HG03457 (cell line): ENCODE measurements at regions not wholly inside any gene's neighbourhood (a gene's known extent, or its start where the extent isn't known, plus 50 kb on each side); places are given as distances from the start of the nearest gene placed in this dataset.

Source experiments
- ATAC-seq: cut with Tn5 transposase; IDR thresholded peaks from one replicate; pipeline ENCODE4 v1.9.1; 2021; ENCODE audit warnings: moderate number of reproducible peaks; ENCODE audit not compliant: unreplicated experiment

- no peak for ATAC-seq
These were observed 85.0 kb upstream of the PMEPA1 start for GRCh38 chr20:57794600-57795341.

GRCh38 chr20:57794036-57794435 is 84.2 kb upstream of the PMEPA1 start:
- ATAC-seq, result no peak

- ATAC-seq, result no peak
These were observed 83.6 kb upstream of the PMEPA1 start for GRCh38 chr20:57793421-57793820.

GRCh38 chr20:57792386-57793080 is 82.7 kb upstream of the PMEPA1 start:
- no peak for ATAC-seq

- ATAC-seq, result no peak
These were observed 82.2 kb upstream of the PMEPA1 start for GRCh38 chr20:57791966-57792365.

GRCh38 chr20:57791178-57791962 is 81.6 kb upstream of the PMEPA1 start:
- ATAC-seq, result no peak

GRCh38 chr20:57790176-57790575 is 80.4 kb upstream of the PMEPA1 start:
- no peak for ATAC-seq

GRCh38 chr20:57788936-57789613 is 79.3 kb upstream of the PMEPA1 start:
- ATAC-seq, result no peak

GRCh38 chr20:57787990-57788781 is 78.4 kb upstream of the PMEPA1 start:
- no peak for ATAC-seq

GRCh38 chr20:57787151-57787989 is 77.6 kb upstream of the PMEPA1 start:
- ATAC-seq, result no peak

- no peak for ATAC-seq
These were observed 76.6 kb upstream of the PMEPA1 start for GRCh38 chr20:57786304-57786932.

GRCh38 chr20:57785720-57786119 is 75.9 kb upstream of the PMEPA1 start:
- no peak for ATAC-seq

- no peak for ATAC-seq
These were observed 75.2 kb upstream of the PMEPA1 start for GRCh38 chr20:57785061-57785460.

GRCh38 chr20:57783956-57784837 is 74.4 kb upstream of the PMEPA1 start:
- ATAC-seq, result no peak

GRCh38 chr20:57783196-57783595 is 73.4 kb upstream of the PMEPA1 start:
- ATAC-seq, result no peak

- ATAC-seq, result no peak
These were observed 72.8 kb upstream of the PMEPA1 start for GRCh38 chr20:57782631-57783041.

- ATAC-seq, result no peak
These were observed 72.1 kb upstream of the PMEPA1 start for GRCh38 chr20:57781901-57782300.

- ATAC-seq, result no peak
These were observed 71.1 kb upstream of the PMEPA1 start for GRCh38 chr20:57780906-57781305.
